ENCODE measurements at regions not wholly inside any gene's neighbourhood (a gene's known extent, or its start where the extent isn't known, plus 50 kb on each side); places are given as distances from the start of the nearest gene placed in this dataset.
"Not testable (repeated sequence)": the region's sequence is repeated elsewhere in the genome, so short reads cannot be mapped to it uniquely, and the experiment has no call there.

GRCh38 chr6:51062166-51062722, 243.6 kb downstream of the TFAP2B start:
- DNase-seq, result no peak

GRCh38 chr6:51077821-51078518, 259.3 kb downstream of the TFAP2B start:
- DNase-seq, result no peak

DNA sequence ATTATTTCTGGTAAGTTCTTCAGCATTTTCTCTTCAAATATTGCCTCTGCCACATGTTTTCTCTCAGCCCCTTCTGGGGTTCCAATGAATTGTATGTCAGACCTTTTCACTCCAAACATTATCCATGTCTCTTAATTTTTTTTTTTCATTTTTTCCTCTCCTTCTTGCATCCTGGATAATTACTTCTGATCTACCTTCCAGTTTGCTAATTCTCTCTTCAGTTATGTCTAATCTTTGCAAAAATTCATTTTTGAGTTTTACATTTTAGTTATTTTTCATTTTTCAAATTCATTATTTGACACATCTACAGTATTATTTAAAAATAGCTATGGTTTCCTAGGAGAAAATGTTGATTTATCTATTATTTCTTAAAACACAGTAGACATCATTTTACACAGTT, 271.7 kb downstream of the TFAP2B start:
- DNase-seq, result no peak

GRCh38 chr6:51093871-51094270, 275.2 kb downstream of the TFAP2B start:
- no peak for DNase-seq

GRCh38 chr6:51094271-51094670, 275.6 kb downstream of the TFAP2B start:
- no peak for DNase-seq

DNA sequence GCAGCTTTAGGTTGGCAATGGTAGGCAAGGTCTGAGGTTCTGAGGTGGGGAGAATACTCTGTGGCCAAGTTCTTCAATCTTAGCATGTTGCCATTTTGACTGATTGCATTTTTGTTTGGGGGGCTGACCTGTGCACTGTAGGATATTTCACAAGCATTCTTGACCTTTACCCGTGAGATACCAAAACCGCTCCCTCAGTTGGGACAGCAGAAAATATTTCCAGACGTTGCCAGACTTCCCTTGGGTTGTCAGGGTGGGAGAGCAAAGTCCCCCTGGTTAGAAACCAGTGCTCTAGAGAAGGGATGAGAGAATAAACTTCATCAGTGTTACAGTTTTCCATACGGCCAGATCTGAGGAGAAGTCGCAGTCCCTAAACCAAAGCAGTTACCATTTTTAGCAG, 279.6 kb downstream of the TFAP2B start:
- DNase-seq, result no peak

DNA sequence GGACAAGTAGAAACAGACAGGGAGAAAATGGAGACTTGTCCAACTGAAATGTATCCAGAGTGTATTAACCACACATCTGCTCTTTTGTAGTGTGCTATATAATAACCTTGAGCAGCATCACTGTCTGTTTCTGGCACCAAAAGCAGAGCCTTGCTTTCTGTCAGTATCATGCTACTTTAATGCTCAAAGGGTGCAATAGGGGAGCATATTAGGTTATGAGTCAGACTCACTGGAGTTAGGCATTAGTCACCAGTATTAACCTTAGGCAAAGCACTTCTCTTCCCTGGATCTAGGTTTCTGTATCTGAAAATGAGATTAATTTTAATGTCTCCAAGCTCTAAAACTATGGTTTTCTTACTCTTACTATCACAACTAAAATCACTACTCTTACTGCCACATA, 280.1 kb downstream of the TFAP2B start:
- DNase-seq, result no peak

DNA sequence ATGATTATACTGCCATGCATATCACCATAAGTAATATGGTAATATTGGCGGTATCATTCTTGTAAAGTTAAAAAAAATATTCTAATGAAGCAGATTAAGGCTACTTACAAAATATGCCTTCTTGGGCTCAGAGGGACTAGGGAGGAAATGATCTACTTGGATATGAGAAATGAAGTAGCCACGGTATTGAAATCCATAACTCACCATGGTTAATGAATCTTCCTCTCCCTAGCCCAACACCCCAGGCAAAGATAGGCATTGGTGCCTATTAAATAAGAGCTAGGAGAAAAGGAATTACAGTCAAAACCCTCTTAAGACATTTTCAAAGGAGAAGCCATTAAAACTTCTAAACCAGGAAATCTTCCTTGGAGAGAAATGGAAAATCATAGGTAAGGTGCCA, 280.5 kb downstream of the TFAP2B start:
- DNase-seq, result no peak

GRCh38 chr6:51105357-51105756, 286.7 kb downstream of the TFAP2B start:
- no peak for DNase-seq

DNA sequence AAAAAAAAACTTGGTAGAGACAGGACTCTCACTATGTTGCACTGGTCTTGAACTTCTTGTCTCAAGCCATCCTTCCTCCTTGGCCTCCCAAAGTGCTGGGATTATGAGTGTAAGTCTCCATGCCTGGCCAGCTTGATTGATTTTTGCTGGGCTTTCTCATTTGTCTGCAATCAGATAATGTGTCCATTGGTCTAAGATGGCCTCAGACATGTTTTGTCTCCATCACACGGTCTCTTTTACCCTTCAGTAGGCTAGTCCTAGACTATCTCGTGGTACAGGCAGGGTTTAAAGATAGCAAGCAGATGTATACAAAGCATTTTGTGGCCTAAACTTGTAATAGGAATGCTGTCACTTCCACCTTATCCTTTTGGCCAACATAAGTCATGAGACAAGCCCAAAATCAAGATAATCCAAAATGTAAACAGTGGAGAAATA, 289.1 kb downstream of the TFAP2B start:
- DNase-seq, result no peak

DNA sequence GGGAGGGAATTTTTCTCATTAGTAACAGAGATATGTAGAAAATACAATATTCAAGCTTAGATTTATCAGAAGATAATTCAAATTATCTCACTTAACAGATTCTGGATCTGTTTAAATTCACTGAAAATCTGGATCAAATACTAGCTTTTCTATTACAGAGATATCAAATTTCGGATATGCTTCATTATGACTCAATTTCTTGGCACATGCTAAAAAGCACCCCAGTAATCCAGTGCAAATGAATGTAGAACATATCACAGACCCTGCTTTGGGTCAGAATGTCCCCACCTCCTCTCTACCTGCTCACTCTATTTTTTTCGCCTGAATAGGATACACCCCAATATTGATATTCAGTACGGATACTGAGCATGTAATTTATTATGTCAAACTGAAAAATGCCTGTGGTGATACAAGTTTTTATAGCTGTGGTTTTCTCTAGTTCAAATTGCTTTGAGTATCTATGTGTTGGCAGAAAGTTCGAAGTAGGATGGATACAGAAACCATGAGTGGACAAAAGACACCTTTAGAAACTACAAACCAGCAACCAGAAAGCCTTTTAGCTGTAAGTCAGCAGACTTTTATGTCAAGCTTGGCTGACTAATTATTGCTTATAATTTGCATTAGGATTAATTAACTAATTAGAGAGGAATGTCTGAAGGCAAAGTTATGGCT, 290.0 kb downstream of the TFAP2B start:
- DNase-seq, result no peak

- DNase-seq, result no peak
These were observed 294.1 kb downstream of the TFAP2B start for GRCh38 chr6:51112731-51113130.

DNA sequence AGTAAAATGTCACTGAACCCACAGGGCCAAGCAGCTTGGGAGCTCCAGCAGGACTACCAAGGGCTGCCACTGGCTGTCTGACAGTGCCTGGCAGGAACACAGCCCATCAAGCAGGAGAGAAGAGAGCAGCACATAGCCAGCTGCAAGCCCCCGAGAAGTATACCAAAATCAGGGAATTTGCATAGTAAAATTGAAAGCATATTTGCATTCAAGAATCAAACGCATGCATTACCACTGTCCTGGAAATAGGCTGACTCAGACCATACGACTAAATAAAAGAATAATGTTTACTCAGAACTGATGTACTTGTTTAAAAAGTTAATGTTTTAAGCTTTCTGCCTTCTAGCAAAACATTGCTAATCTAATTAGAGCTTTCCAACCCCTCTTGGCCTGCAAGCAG, 298.1 kb downstream of the TFAP2B start:
- DNase-seq, result no peak

DNA sequence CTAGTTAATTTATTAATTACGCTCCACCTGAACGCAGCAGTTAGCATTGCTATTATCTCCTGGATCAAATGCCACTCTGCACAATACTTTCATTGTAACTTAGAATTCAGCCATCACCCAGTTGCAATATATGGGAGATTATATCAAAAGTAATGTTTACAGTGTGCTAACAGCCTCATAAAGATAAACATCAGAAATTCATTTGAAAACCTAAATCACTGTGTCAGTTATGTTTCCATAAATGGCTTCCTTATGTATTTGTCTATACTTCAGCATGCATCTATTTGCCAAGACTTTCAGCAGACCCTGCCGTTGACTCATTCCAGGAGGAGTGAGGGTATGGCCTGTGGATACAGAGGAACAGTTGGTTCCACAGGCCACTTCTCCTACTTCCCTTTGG, 300.1 kb downstream of the TFAP2B start:
- no peak for DNase-seq

- DNase-seq, result no peak
These were observed 301.3 kb downstream of the TFAP2B start for GRCh38 chr6:51120016-51120415.

- not testable (repeated sequence) for DNase-seq
These were observed 302.8 kb downstream of the TFAP2B start for GRCh38 chr6:51121380-51121976.

GRCh38 chr6:51129043-51129442, 310.4 kb downstream of the TFAP2B start:
- DNase-seq, result no peak

GRCh38 chr6:51137777-51138176, 319.1 kb downstream of the TFAP2B start:
- no peak for DNase-seq

DNA sequence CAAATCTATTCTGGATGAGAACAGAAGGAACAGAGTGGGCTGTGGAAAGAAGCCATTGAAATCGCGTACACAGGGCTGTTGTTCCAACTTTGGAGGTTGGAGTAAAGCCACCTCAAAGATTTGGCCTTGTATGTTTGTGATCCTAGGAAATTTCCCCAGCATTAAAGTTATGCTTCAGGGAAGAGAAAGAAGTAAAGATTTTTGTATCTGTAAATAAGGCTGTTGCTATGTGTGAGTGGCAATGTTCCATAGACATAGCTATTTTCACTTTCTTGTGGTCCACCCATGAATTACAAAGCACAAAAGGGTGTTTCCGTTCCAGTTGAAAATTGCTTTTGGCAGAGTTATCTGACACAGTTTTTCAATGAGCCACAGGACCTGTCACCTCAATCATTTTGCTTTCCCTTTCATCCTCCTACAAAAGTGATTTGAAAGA, 321.3 kb downstream of the TFAP2B start:
- DNase-seq, result no peak

DNA sequence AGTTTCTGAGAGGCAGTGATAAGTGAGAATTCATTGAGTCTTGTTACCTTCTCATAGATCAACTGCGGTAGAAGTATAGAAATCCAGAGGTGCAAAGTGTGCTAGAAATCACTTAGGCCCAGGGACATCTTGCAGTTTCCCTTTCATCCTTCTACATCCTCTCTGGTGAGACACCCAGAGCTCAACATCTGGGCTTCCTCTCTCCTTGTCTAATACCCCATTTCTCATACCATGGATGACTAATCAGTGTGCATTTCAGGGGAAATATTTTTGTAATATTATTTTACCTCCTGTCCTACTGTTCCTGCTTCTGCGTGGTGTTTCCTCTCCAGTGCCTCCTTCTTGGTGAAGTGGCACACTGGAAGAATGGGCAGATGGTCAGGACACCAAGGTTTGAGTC, 322.4 kb downstream of the TFAP2B start:
- DNase-seq, result no peak

DNA sequence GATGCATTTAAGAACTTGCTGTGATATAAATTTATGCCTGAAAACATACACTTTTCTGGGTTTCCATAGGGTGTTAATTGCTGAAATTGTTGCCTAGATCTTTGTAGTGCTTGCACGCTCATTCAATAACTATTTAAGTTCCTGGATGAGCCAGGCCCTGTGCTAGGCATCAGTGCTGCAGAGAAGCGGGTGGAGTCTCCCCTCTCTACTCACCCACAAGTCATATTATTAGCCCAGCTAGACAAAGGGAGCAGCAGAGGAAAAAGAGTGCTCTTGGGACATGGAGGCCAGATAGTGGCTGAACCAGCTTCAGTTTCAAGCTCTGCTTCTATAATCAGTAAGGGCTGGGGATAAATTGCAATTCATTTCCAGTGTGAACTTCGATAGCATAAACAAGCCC, 329.1 kb downstream of the TFAP2B start:
- no peak for DNase-seq

- DNase-seq, result no peak
These were observed 333.9 kb downstream of the TFAP2B start for GRCh38 chr6:51152594-51152993.

DNA sequence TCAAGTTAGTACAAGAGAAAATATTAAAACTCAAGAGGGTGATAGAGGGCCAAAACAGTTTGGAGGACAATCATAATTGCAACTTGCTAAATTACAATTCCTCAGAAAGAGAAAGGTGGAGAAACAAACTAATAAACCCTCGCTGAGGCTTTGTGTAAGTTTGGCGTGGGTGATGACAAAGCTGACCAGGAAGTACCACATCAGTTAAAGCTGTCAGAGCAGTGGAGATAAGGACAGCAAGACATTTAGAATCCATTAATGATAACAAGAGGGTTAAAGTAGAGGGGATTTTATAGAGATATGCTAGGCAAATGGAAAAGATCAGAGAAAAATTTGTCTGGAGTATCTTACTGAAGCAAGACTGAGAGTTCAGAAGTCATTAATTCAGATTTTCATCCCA, 334.4 kb downstream of the TFAP2B start:
- no peak for DNase-seq

DNA sequence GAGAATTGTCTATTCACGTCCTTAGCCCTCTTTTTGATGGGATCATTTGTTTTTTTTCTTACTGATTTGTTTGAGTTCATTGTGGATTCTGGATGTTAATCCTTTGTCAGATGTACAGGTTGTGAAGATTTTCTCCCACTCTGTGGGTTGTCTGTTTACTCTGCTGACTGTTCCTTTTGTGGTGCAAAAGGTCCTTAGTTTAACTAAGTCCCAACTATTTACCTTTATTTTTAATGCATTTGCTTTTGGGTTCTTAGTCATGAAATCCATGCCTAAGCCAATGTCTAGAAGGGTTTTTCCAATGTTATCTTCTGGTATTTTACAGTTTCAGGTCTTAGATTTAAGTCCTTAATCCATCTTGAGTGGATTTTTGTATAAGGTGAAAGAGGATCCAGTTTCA, 336.3 kb downstream of the TFAP2B start:
- not testable (repeated sequence) for DNase-seq
